DND-41 (cell line): ENCODE measurements at regions not wholly inside any gene's neighbourhood (a gene's known extent, or its start where the extent isn't known, plus 50 kb on each side); places are given as distances from the start of the nearest gene placed in this dataset.
"Not testable (repeated sequence)": the region's sequence is repeated elsewhere in the genome, so short reads cannot be mapped to it uniquely, and the experiment has no call there.

Experiments used
- ATAC-seq: fragments of 200-7000 bp; cut with Tn5 transposase; 3 replicates; pipeline ENCODE4 v1.9.1; 2021; ENCODE audit warnings: low read depth; ENCODE audit not compliant: insufficient read depth
- DNase-seq: peaks from one replicate; pipeline ENCODE4 v3.0.0-alpha.2; 2020
- H2AFZ ChIP-seq: 2 replicates; pipeline ENCODE4 v1.6.0; 2012; ENCODE audit warnings: low read depth, low read length
- H3K27ac ChIP-seq: 2 replicates; pipeline ENCODE4 v1.5.1; 2012; ENCODE audit warnings: low read length, inconsistent platforms
- H3K27me3 ChIP-seq: fragments of 200-600 bp; sonication (generic); 2 replicates; pipeline ENCODE4 v1.6.0; 2012; ENCODE audit warnings: low read length, mild to moderate bottlenecking, inconsistent platforms; ENCODE audit not compliant: insufficient read depth, poor library complexity
- H3K36me3 ChIP-seq: 2 replicates; pipeline ENCODE4 v1.5.1; 2012; ENCODE audit warnings: low read length, inconsistent platforms; ENCODE audit not compliant: insufficient read depth
- H3K4me1 ChIP-seq: 2 replicates; pipeline ENCODE4 v1.5.1; 2012; ENCODE audit warnings: mild to moderate bottlenecking, low read length; ENCODE audit not compliant: insufficient read depth
- H3K4me2 ChIP-seq: 2 replicates; pipeline ENCODE4 v1.6.0; 2012; ENCODE audit warnings: mild to moderate bottlenecking, moderate library complexity, low read length, inconsistent platforms; ENCODE audit not compliant: insufficient read depth
- H3K4me3 ChIP-seq, 2 experiments: fragments of 200-600 bp in 1 of 2; shearing (Covaris generic) in 1 of 2; 2 replicates each; pipeline ENCODE4 v1.5.1; 2012 to 2016; ENCODE audit warnings: inconsistent platforms in 2 of 2, low read length in 2 of 2, mild to moderate bottlenecking in 2 of 2, low read depth in 1 of 2, moderate library complexity in 1 of 2
- H3K79me2 ChIP-seq: 2 replicates; pipeline ENCODE4 v1.6.0; 2012; ENCODE audit warnings: low read length, inconsistent platforms; ENCODE audit not compliant: insufficient read depth
- H3K9ac ChIP-seq: 2 replicates; pipeline ENCODE4 v1.6.0; 2012; ENCODE audit warnings: low read depth, mild to moderate bottlenecking, inconsistent platforms, low read length, moderate library complexity
- H3K9me3 ChIP-seq: 2 replicates; pipeline ENCODE4 v1.5.1; 2012; ENCODE audit warnings: low read length, moderate library complexity, mild to moderate bottlenecking, inconsistent platforms; ENCODE audit not compliant: insufficient read depth, severe bottlenecking
- H4K20me1 ChIP-seq: 2 replicates; pipeline ENCODE4 v1.6.0; 2012; ENCODE audit warnings: low read length; ENCODE audit not compliant: insufficient read depth
- CTCF ChIP-seq: IDR thresholded peaks from 2 replicates; pipeline ENCODE4 v1.5.1; 2012; ENCODE audit warnings: borderline replicate concordance, low read length, moderate library complexity, mild to moderate bottlenecking; ENCODE audit not compliant: poor library complexity, severe bottlenecking; ENCODE audit errors: extremely low read depth
- EZH2 ChIP-seq: IDR thresholded peaks from 3 replicates; pipeline ENCODE4 v1.6.1; 2012; ENCODE audit warnings: borderline replicate concordance, low read depth, mild to moderate bottlenecking, moderate library complexity, low read length, inconsistent platforms; ENCODE audit not compliant: severe bottlenecking

- DNase-seq, result no peak
- Histone ChIP-seq H3K4me3 (no peak overlapping the region), H3K9me3 (no peaks in the 10 kb centered on the region), H4K20me1 (no peaks in the 10 kb centered on the region), H3K79me2 (no peaks in the 10 kb centered on the region), H3K36me3 (no peaks in the 10 kb centered on the region), H3K4me1 (no peaks in the 10 kb centered on the region), H2AFZ (no peak overlapping the region), H3K4me2 (no peak overlapping the region), H3K27me3 (no peaks in the 10 kb centered on the region), H3K27ac (no peak overlapping the region), H3K9ac (no peak overlapping the region)
- TF ChIP-seq EZH2 (no peak), CTCF (no peak)
- no peak for ATAC-seq
These were observed 141.0 kb upstream of the AGTR1 start for GRCh38 chr3:148556664-148557063.

GRCh38 chr3:148577579-148577978 lies 120.1 kb upstream of the AGTR1 start:
- H4K20me1 ChIP-seq, H3K79me2 ChIP-seq, H3K9ac ChIP-seq, H3K9me3 ChIP-seq, H3K4me2 ChIP-seq, H3K27me3 ChIP-seq, H3K4me3 ChIP-seq, ATAC-seq, DNase-seq, H3K36me3 ChIP-seq, H3K27ac ChIP-seq, H2AFZ ChIP-seq, H3K4me1 ChIP-seq: not testable (repeated sequence)

- no peak overlapping the region for H3K4me2 ChIP-seq
- H3K36me3 ChIP-seq, result no peaks in the 10 kb centered on the region
- no peaks in the 10 kb centered on the region for H3K27me3 ChIP-seq
- H2AFZ ChIP-seq, result no peak overlapping the region
- no peaks in the 10 kb centered on the region for H4K20me1 ChIP-seq
- no peak overlapping the region for H3K4me3 ChIP-seq
- ATAC-seq (no peak), DNase-seq (no peak)
- H3K9ac ChIP-seq, result no peak overlapping the region
- H3K27ac ChIP-seq, result no peak overlapping the region
- no peaks in the 10 kb centered on the region for H3K9me3 ChIP-seq
- H3K79me2 ChIP-seq, result no peaks in the 10 kb centered on the region
- no peak for TF ChIP-seq EZH2
- TF ChIP-seq CTCF, result no peak
- H3K4me1 ChIP-seq, result no peaks in the 10 kb centered on the region
These were observed 115.6 kb upstream of the AGTR1 start for GRCh38 chr3:148582126-148582525.

- ATAC-seq (no peak), DNase-seq (no peak)
- Histone ChIP-seq H3K36me3 (no peaks in the 10 kb centered on the region), H3K4me1 (no peaks in the 10 kb centered on the region), H3K4me3 (no peak overlapping the region), H3K79me2 (no peaks in the 10 kb centered on the region), H3K9me3 (no peaks in the 10 kb centered on the region), H2AFZ (no peak overlapping the region), H3K4me2 (no peak overlapping the region), H3K9ac (no peak overlapping the region), H3K27ac (no peak overlapping the region), H4K20me1 (no peaks in the 10 kb centered on the region), H3K27me3 (no peaks in the 10 kb centered on the region)
- no peak for TF ChIP-seq EZH2
- TF ChIP-seq CTCF, result no peak
These were observed 113.9 kb upstream of the AGTR1 start for GRCh38 chr3:148583793-148584192.
